ENCODE measurements at regions not wholly inside any gene's neighbourhood (a gene's known extent, or its start where the extent isn't known, plus 50 kb on each side); places are given as distances from the start of the nearest gene placed in this dataset.
A peak's percentile ranks its signal among the peaks of the same experiment; 100 is the strongest.

DNA sequence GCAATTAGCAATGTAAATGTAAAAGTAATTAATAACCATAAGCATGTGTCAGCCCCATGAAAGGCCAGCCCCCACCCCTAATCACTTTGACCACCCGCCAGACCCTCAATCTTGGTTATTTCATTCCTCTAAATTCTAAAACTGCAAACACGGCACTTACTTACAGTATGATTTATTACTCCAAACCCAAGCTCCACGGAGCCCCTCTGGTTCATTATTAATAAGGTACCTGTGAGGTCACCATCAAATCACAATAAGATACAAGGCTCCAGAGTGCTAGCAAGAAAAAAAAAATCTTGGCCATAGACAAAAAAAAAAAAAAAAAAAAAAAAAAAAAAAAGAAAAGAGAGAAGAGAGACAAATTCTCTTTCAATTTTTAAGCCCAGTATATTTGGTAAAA lies 879.5 kb downstream of the TDRD15 start:
- WGBS, 2 donors: 74 to 76% methylated on average over 3 of the region's 3 CpGs

DNA sequence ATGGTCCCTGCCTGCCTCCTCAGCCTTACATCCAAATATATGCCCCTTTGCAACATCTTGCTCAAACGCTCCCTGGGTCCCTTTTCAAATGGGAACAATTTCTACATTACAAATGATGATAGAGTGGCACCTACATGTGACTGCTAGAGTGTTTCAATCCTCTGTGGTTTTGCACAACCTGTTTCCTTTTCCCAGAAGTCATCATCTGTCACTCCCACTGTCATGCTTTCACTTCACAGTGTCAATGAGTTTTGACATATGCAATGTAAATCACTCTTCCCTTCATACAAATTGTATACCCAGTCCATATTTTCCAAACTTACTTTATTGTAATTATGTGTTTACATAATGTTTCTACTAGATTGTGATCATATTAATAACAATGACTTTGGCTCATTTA lies 887.3 kb downstream of the TDRD15 start:
- H3K27me3 ChIP-seq: no peaks in the 10 kb centered on the region
- DNase-seq: no peak
- no peaks in the 10 kb centered on the region for H3K9me3 ChIP-seq
- TF ChIP-seq, protein P1, sequence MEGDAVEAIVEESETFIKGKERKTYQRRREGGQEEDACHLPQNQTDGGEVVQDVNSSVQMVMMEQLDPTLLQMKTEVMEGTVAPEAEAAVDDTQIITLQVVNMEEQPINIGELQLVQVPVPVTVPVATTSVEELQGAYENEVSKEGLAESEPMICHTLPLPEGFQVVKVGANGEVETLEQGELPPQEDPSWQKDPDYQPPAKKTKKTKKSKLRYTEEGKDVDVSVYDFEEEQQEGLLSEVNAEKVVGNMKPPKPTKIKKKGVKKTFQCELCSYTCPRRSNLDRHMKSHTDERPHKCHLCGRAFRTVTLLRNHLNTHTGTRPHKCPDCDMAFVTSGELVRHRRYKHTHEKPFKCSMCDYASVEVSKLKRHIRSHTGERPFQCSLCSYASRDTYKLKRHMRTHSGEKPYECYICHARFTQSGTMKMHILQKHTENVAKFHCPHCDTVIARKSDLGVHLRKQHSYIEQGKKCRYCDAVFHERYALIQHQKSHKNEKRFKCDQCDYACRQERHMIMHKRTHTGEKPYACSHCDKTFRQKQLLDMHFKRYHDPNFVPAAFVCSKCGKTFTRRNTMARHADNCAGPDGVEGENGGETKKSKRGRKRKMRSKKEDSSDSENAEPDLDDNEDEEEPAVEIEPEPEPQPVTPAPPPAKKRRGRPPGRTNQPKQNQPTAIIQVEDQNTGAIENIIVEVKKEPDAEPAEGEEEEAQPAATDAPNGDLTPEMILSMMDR (IDR thresholded peaks at IDR 0.05): no peak
- no peak for TF ChIP-seq POLR2A (IDR thresholded peaks at IDR 0.05)
- 86 to 88% methylated on average over 1 of the region's 1 CpG for WGBS, 2 donors
- no peaks in the 10 kb centered on the region for H3K36me3 ChIP-seq (ENCODE audit: low read depth, missing control alignments)
- H3K4me3 ChIP-seq: no peak overlapping the region
- intact Hi-C loops (cut with DNase I; ENCODE audit: low total_unique reads): no loop called here
- no peak overlapping the region for H3K27ac ChIP-seq
- H3K4me1 ChIP-seq: no peaks in the 10 kb centered on the region

More for the DNA sequence above, 879.5 kb downstream of the TDRD15 start:
- H3K9me3 ChIP-seq: no peaks in the 10 kb centered on the region
- no peaks in the 10 kb centered on the region for H3K27me3 ChIP-seq
- H3K4me1 ChIP-seq: no peaks in the 10 kb centered on the region
- intact Hi-C loops (cut with DNase I; ENCODE audit: low total_unique reads): no loop called here
- H3K27ac ChIP-seq: no peak overlapping the region
- H3K36me3 ChIP-seq (ENCODE audit: low read depth, missing control alignments): no peaks in the 10 kb centered on the region
- no peak for DNase-seq
- H3K4me3 ChIP-seq: no peak overlapping the region
- no peak for TF ChIP-seq POLR2A (IDR thresholded peaks at IDR 0.05)

DNA sequence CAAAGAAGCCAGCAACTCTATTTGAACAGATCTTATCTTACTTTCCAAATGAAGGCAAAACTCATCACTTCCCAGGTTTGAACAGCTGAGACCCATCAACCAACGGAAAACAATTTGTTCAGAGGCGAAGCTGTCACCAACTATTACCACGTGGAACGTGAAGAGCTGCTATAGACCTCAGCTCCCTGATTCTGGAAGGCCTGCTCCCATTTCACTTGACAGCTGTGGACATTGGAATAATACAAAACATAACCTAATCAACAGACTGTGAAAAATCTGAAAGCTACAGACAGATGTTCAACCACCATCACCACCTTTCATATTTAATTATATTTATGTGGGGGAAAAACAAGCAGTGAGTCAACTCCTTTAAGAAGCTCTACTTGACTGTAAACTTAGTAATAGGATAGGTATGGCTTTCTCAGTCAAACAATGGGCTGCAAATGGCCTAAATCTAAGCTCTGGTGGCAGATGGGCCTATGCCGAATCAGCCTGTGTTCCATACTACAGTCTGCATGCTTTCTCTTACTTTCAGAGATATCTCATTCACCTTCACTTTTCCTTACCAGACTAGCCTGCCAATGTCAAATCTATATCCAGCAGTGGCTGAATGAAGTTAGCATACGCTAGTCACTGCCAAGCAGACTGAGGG lies 896.4 kb downstream of the TDRD15 start:
- H3K27me3 ChIP-seq: no peaks in the 10 kb centered on the region
- no peak overlapping the region for H3K4me3 ChIP-seq
- no peaks in the 10 kb centered on the region for H3K4me1 ChIP-seq
- H3K9me3 ChIP-seq: no peaks in the 10 kb centered on the region
- H3K27ac ChIP-seq: no peak overlapping the region
- intact Hi-C loops (cut with DNase I; ENCODE audit: low total_unique reads): no loop called here
- no peak for DNase-seq
- TF ChIP-seq, protein P1 (IDR thresholded peaks at IDR 0.05): no peak
- no peak for TF ChIP-seq POLR2A (IDR thresholded peaks at IDR 0.05)
- WGBS, 2 donors: 85 to 90% methylated on average over 6 of the region's 6 CpGs
- H3K36me3 ChIP-seq (ENCODE audit: low read depth, missing control alignments): no peaks in the 10 kb centered on the region

DNA sequence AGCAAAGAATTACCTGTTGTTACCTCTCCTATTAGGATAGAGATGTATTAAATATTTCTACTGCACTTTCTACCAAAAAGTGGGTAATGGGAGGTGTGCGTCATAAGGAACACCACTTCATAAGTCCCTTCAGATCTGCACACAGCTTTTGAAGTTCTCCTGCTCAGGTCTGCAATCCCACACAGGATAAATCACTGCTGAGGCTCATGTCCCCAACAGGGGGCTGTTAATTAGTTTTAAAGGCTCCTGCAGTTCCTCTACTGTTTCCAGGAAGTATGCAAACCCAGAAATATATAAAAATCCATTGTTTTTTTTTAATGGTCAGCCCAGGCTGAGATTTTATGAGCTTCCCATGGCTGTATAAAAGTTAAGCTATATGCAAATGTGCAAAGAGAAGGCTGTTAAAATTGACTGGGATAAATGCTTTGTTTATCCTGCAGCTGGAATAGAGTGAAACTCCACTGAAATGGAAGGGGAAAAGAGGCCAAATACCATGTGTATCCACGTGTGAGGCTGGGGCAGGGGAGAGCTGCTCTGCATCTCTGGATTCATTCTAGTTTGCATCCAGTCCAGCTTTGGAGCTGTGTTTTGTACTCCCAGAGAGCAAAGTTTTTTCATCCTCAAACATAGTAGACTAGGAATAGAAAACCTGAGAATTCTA lies 903.7 kb downstream of the TDRD15 start:
- no peak for TF ChIP-seq POLR2A (IDR thresholded peaks at IDR 0.05)
- TF ChIP-seq, protein P1 (IDR thresholded peaks at IDR 0.05): no peak
- WGBS, 2 donors: 55 to 61% methylated on average over 2 of the region's 2 CpGs
- no peaks in the 10 kb centered on the region for H3K36me3 ChIP-seq (ENCODE audit: low read depth, missing control alignments)
- H3K27me3 ChIP-seq: no peaks in the 10 kb centered on the region
- intact Hi-C loops (cut with DNase I; ENCODE audit: low total_unique reads): no loop called here
- no peak overlapping the region for H3K27ac ChIP-seq
- H3K4me3 ChIP-seq: no peak overlapping the region
- no peaks in the 10 kb centered on the region for H3K9me3 ChIP-seq
- no peaks in the 10 kb centered on the region for H3K4me1 ChIP-seq
- no peak for DNase-seq

DNA sequence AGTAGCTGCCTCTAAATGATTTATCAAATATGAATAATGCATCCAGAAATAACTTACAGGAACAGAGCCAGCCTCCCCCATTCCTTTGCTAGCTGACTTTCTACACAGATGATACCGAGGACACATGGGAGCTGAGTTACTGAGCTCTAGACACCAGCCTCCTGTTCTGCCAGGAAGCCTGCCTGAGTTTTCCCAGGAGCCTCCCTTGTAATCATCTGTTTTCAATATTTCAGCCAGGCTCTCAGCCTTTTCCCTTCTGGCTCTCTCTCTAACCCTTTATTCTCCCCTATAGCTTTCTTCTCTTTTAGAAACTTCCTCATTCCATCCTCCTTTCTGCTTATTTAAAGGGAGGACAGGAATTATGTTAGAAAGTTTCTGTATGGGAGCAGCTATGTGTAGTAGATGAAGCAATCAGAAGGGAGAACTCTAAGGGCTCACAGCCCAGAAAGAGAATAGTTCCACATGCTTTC lies 911.6 kb downstream of the TDRD15 start:
- Histone ChIP-seq H3K27me3 (no peaks in the 10 kb centered on the region), H3K9me3 (no peaks in the 10 kb centered on the region), H3K4me1 (no peaks in the 10 kb centered on the region), H3K36me3 (ENCODE audit: low read depth, missing control alignments) (no peaks in the 10 kb centered on the region), H3K4me3 (no peak overlapping the region), H3K27ac (no peak overlapping the region)
- WGBS, 2 donors: 29 to 36% methylated on average over 1 of the region's 1 CpG
- intact Hi-C loops (cut with DNase I; ENCODE audit: low total_unique reads): no loop called here
- no peak for TF ChIP-seq POLR2A (IDR thresholded peaks at IDR 0.05)
- TF ChIP-seq, protein P1 (IDR thresholded peaks at IDR 0.05): no peak
- DNase-seq: peak; percentile 46

Data from testis (tissue), 2 donors.